Mesendoderm (in vitro differentiated cells): ENCODE measurements at regions not wholly inside any gene's neighbourhood (a gene's known extent, or its start where the extent isn't known, plus 50 kb on each side); places are given as distances from the start of the nearest gene placed in this dataset.

Experiments
- DNase-seq: peaks from one replicate; pipeline ENCODE4 v3.0.0; 2013
- H2AK5ac ChIP-seq: 2 replicates; pipeline ENCODE4 v1.6.1; 2013; ENCODE audit warnings: low read length, inconsistent platforms
- H2BK120ac ChIP-seq: 2 replicates; pipeline ENCODE4 v1.6.1; 2013; ENCODE audit warnings: low read depth, mild to moderate bottlenecking, low read length, moderate library complexity, mixed read lengths
- H2BK15ac ChIP-seq: replicated peaks from 2 replicates; pipeline ENCODE4 v1.6.1; 2013; ENCODE audit warnings: low read depth, mild to moderate bottlenecking, moderate library complexity
- H2BK5ac ChIP-seq: 2 replicates; pipeline ENCODE4 v1.6.1; 2013; ENCODE audit warnings: low read length, inconsistent platforms
- H3K18ac ChIP-seq: 2 replicates; pipeline ENCODE4 v1.6.1; 2013; ENCODE audit warnings: mild to moderate bottlenecking, low read length, mixed read lengths
- H3K23ac ChIP-seq: one replicate; pipeline ENCODE4 v1.6.1; 2013; ENCODE audit warnings: low read length
- H3K27ac ChIP-seq: 2 replicates; pipeline ENCODE4 v1.5.1; 2013; ENCODE audit warnings: low read depth, mild to moderate bottlenecking, inconsistent platforms, low read length, moderate library complexity
- H3K27me3 ChIP-seq: 2 replicates; pipeline ENCODE4 v1.6.1; 2013; ENCODE audit warnings: low read length, control low read depth, mild to moderate bottlenecking, inconsistent platforms; ENCODE audit not compliant: insufficient read depth, poor library complexity
- H3K36me3 ChIP-seq: 2 replicates; pipeline ENCODE4 v1.6.1; 2013; ENCODE audit warnings: low read length, inconsistent platforms; ENCODE audit not compliant: control insufficient read depth, insufficient read depth
- H3K4ac ChIP-seq: one replicate; pipeline ENCODE4 v1.6.1; 2013; ENCODE audit warnings: low read depth, mild to moderate bottlenecking, low read length, moderate library complexity
- H3K4me1 ChIP-seq: 2 replicates; pipeline ENCODE4 v1.6.1; 2013; ENCODE audit warnings: low read depth, low read length, inconsistent platforms; ENCODE audit not compliant: control insufficient read depth
- H3K4me2 ChIP-seq: 2 replicates; pipeline ENCODE4 v1.6.1; 2013; ENCODE audit warnings: low read length
- H3K4me3 ChIP-seq: 2 replicates; pipeline ENCODE4 v1.5.1; 2013; ENCODE audit warnings: mild to moderate bottlenecking, low read length
- H3K56ac ChIP-seq: one replicate; pipeline ENCODE4 v1.6.1; 2013; ENCODE audit warnings: low read length
- H3K79me1 ChIP-seq: 2 replicates; pipeline ENCODE4 v1.6.1; 2013; ENCODE audit warnings: low read length, inconsistent platforms
- H3K79me2 ChIP-seq: 2 replicates; pipeline ENCODE4 v1.6.1; 2013; ENCODE audit warnings: mild to moderate bottlenecking, low read length; ENCODE audit not compliant: control insufficient read depth, insufficient read depth
- H3K9ac ChIP-seq: 2 replicates; pipeline ENCODE4 v1.6.1; 2013; ENCODE audit warnings: low read length, inconsistent platforms
- H4K5ac ChIP-seq: one replicate; pipeline ENCODE4 v1.6.1; 2013; ENCODE audit warnings: low read length
- H4K8ac ChIP-seq: one replicate; pipeline ENCODE4 v1.6.1; 2013; ENCODE audit warnings: low read depth, mild to moderate bottlenecking, control low read depth, low read length, moderate library complexity
- WGBS: extraction: QIAGEN DNeasy Blood & Tissue Kit; methylation state at CpG from one replicate; pipeline ENCODE4 v1.1.7; 2013; ENCODE audit warnings: low lambda C conversion rate, missing lambda C conversion rate; ENCODE audit not compliant: insufficient coverage; ENCODE audit errors: extremely low coverage; 5-methylcytosine and 5-hydroxymethylcytosine counted together

DNA sequence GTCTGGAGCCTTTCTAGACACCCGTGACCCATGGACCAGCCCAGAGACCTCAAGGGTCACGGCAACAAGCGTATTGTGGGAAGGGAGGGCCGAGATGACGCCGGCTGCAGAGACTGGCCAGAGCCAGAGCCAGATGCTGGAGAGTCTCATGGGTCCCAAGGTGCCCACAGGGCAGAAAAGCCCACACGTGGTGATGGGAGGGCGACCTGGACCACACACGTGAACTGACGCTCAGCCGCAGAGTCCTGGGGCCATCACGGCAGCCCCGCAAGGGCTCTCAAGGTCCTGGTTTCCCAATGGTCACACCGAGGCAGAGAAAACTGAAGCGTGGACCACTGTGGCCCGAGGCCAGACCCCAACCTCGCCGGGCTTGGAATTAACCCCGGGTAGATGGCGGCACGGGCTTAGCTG, 92.6 kb downstream of the YTHDF1 start:
- H3K4ac ChIP-seq = no peak overlapping the region
- no peak overlapping the region for H3K27ac ChIP-seq
- no peaks in the 10 kb centered on the region for H3K79me2 ChIP-seq
- H2BK5ac ChIP-seq = no peak overlapping the region
- H4K5ac ChIP-seq = no peak overlapping the region
- H3K4me1 ChIP-seq = no peaks in the 10 kb centered on the region
- H2AK5ac ChIP-seq = no peak overlapping the region
- no peak overlapping the region for H2BK120ac ChIP-seq
- WGBS = no CpG with 5 or more reads among the region's 21 CpGs
- no peak overlapping the region for H3K23ac ChIP-seq
- H3K56ac ChIP-seq = no peak overlapping the region
- no peak overlapping the region for H2BK15ac ChIP-seq
- H3K27me3 ChIP-seq = no peaks in the 10 kb centered on the region
- H4K8ac ChIP-seq = no peak overlapping the region
- H3K79me1 ChIP-seq = no peaks in the 10 kb centered on the region
- H3K9ac ChIP-seq = no peak overlapping the region
- H3K4me3 ChIP-seq = no peak overlapping the region
- H3K4me2 ChIP-seq = no peak overlapping the region
- no peak for DNase-seq
- H3K36me3 ChIP-seq = no peaks in the 10 kb centered on the region
- H3K18ac ChIP-seq = no peak overlapping the region

DNA sequence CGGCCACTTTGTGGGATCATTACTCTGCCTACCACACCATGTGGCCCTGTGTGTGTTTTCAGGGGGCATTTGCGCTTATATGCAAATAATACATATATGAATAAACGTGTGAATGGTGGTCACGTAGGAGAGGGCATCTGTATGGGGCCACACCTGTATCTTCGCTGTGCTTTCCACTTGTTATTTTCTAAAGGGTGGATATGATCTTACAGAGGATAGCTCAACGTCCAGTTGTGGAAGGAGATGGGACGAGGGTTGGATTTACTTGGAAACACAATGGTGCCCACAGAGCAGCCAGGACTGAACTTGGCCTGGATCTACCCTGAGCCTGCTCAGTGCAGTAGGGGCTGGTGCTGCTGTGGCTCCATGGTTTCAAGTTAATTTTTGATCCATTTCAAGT, 93.3 kb downstream of the YTHDF1 start:
- Histone ChIP-seq H3K36me3 (no peaks in the 10 kb centered on the region), H3K23ac (no peak overlapping the region), H3K79me1 (no peaks in the 10 kb centered on the region), H2BK120ac (no peak overlapping the region), H3K18ac (no peak overlapping the region), H3K9ac (no peak overlapping the region), H2BK5ac (no peak overlapping the region), H3K4ac (no peak overlapping the region), H3K4me2 (no peak overlapping the region), H3K4me1 (no peaks in the 10 kb centered on the region), H3K27me3 (no peaks in the 10 kb centered on the region), H4K8ac (no peak overlapping the region), H3K27ac (no peak overlapping the region), H3K79me2 (no peaks in the 10 kb centered on the region), H3K4me3 (no peak overlapping the region), H2BK15ac (no peak overlapping the region), H2AK5ac (no peak overlapping the region), H4K5ac (no peak overlapping the region), H3K56ac (no peak overlapping the region)
- no CpG with 5 or more reads among the region's 7 CpGs for WGBS
- no peak for DNase-seq

DNA sequence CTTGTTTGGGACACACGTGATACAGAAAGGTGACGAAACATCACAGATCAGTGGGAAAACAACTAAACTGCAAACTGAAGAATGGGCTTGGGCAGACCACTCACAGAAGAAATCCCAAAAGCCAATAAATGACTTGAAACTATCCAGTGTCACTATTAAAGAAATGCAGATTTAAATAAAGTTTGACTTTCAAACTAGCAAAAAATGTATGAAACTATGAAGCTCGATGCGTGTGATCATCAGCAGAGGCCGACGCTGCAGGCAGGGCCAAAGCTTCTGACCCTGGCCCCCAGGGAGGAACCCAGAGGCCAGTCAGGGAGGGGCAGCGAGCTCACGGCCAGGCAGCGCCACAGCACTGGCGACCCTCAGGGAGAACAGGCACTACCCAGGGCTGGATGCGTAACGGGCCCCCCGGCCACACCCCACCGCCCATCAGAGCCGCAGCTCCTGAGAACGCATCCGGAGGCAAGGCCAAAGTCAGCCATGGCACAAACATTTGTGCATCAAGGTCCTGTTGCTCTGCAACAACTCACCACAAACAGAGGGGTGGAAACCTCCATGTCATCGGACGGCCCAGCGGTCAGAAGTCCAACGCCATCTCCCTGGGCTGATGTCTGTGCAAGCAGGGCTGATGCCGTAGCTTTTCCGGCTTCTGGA, 94.1 kb downstream of the YTHDF1 start:
- no peak for DNase-seq

DNA sequence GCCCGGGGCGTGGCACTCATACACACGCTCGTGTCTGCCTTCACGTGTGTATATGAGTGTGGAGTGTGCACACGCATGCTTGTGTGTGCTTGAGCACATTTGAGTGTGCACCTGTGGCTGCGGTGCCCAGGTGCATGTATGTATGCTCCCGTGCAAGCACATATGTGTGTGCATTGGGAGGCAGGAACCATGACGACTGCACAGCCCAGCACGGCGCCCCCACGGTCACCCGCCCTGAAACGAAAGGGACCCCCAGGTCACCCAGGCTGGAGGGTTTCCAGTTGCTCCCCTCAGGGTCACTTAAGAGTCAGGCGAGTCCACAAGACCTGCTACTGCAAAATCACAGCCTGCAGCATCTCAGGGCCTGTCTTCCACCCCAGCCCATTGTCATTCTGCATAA, 94.7 kb downstream of the YTHDF1 start:
- Histone ChIP-seq H2BK5ac (no peak overlapping the region), H3K4me1 (no peaks in the 10 kb centered on the region), H3K23ac (no peak overlapping the region), H3K18ac (no peak overlapping the region), H2BK120ac (no peak overlapping the region), H3K4ac (no peak overlapping the region), H3K9ac (no peak overlapping the region), H3K79me1 (no peaks in the 10 kb centered on the region), H3K36me3 (no peaks in the 10 kb centered on the region), H2AK5ac (no peak overlapping the region), H3K27ac (no peak overlapping the region), H3K4me3 (no peak overlapping the region), H4K5ac (no peak overlapping the region), H3K79me2 (no peaks in the 10 kb centered on the region), H3K56ac (no peak overlapping the region), H4K8ac (no peak overlapping the region), H3K27me3 (no peaks in the 10 kb centered on the region), H3K4me2 (no peak overlapping the region), H2BK15ac (no peak overlapping the region)
- WGBS = no CpG with 5 or more reads among the region's 15 CpGs
- DNase-seq = no peak

More for the DNA sequence above, 94.1 kb downstream of the YTHDF1 start:
- Histone ChIP-seq H4K5ac (no peak overlapping the region), H3K79me1 (no peaks in the 10 kb centered on the region), H4K8ac (no peak overlapping the region), H3K4ac (no peak overlapping the region), H2BK120ac (no peak overlapping the region), H3K56ac (no peak overlapping the region), H3K27me3 (no peaks in the 10 kb centered on the region), H2BK5ac (no peak overlapping the region), H3K36me3 (no peaks in the 10 kb centered on the region), H3K4me1 (no peaks in the 10 kb centered on the region), H3K23ac (no peak overlapping the region), H3K4me2 (no peak overlapping the region), H3K9ac (no peak overlapping the region), H2AK5ac (no peak overlapping the region), H3K27ac (no peak overlapping the region), H2BK15ac (no peak overlapping the region), H3K79me2 (no peaks in the 10 kb centered on the region), H3K4me3 (no peak overlapping the region), H3K18ac (no peak overlapping the region)
- no CpG with 5 or more reads among the region's 23 CpGs for WGBS

DNA sequence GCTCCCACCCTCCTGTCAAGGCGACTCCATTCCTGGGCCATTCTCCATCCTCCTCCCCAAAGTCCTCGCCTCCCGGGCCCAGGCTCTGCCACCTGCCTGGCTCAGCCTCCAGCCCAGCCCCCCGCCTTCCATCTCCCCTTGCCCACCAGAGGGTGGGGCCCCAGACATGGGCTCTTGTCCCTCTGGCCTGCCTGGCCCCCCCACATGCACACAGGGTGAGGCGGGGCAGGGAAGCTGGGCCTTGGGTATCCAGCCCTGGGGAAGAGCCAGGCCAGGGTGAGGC, 95.2 kb downstream of the YTHDF1 start:
- no peak overlapping the region for H4K5ac ChIP-seq
- H2BK120ac ChIP-seq = no peak overlapping the region
- H2BK5ac ChIP-seq = no peak overlapping the region
- H2BK15ac ChIP-seq = no peak overlapping the region
- H3K56ac ChIP-seq = no peak overlapping the region
- H4K8ac ChIP-seq = no peak overlapping the region
- H3K9ac ChIP-seq = no peak overlapping the region
- no peaks in the 10 kb centered on the region for H3K4me1 ChIP-seq
- H3K23ac ChIP-seq = no peak overlapping the region
- H3K4ac ChIP-seq = no peak overlapping the region
- H3K79me1 ChIP-seq = no peaks in the 10 kb centered on the region
- DNase-seq = no peak
- no peak overlapping the region for H3K18ac ChIP-seq
- H3K27ac ChIP-seq = no peak overlapping the region
- WGBS = no CpG with 5 or more reads among the region's 5 CpGs
- H3K79me2 ChIP-seq = no peaks in the 10 kb centered on the region
- no peaks in the 10 kb centered on the region for H3K36me3 ChIP-seq
- H3K4me2 ChIP-seq = no peak overlapping the region
- H3K27me3 ChIP-seq = no peaks in the 10 kb centered on the region
- no peak overlapping the region for H2AK5ac ChIP-seq
- no peak overlapping the region for H3K4me3 ChIP-seq
